K562 (cell line): ENCODE measurements at regions not wholly inside any gene's neighbourhood (a gene's known extent, or its start where the extent isn't known, plus 50 kb on each side); places are given as distances from the start of the nearest gene placed in this dataset.

Experiments
- ATAC-seq: fragments of 200-7000 bp; cut with Tn5 transposase; 3 replicates; pipeline ENCODE4 v1.9.1; 2020; ENCODE audit warnings: moderate library complexity
- BruUV-seq: library from RNA; stranded (reverse); fragments of 400-500 nt; replicated peaks from 2 replicates; lab custom pipeline; 2021; lab: Mats Ljungman, UMichigan
- CTCF ChIA-PET: fragments of 300-600 bp; formaldehyde crosslinking; extraction: SDS; loops from one replicate; lab custom pipeline; 2021; ENCODE audit warnings: low intra/inter-chr PET ratio; lab: Yijun Ruan, JAX
- POLR2A ChIA-PET: fragments of 300-600, 350-650 bp; sonication (Branson Sonifier 250); formaldehyde crosslinking; extraction: SDS; loops from one replicate; lab custom pipeline; 2021; ENCODE audit warnings: antibody characterized with exemption, inconsistent platforms; lab: Yijun Ruan, JAX
- DNase-seq, 4 experiments: peaks; one replicate each; pipeline versions ENCODE4 v3.0.0 to v3.0.0-alpha.2; 2011 to 2018; ENCODE audit warnings: low spot score in 3 of 4, mixed read lengths in 3 of 4; ENCODE audit errors: extremely low read depth in 1 of 4
- FAIRE-seq: peaks from 2 replicates; lab custom pipeline; 2011; peaks lifted over from hg19 to GRCh38; lab: Jason Lieb, UNC
- H2AFZ ChIP-seq: 2 replicates; pipeline ENCODE4 v1.6.0; 2011; ENCODE audit warnings: low read depth, low read length, control low read depth, inconsistent platforms
- H3K27ac ChIP-seq: fragments of 200-600 bp; 3 replicates; pipeline ENCODE4 v1.8.0; 2011; ENCODE audit warnings: low read depth, mild to moderate bottlenecking, control low read depth, inconsistent platforms, low read length, moderate library complexity, mixed read lengths; ENCODE audit errors: extremely low read depth
- H3K27me3 ChIP-seq, 2 experiments: fragments of 300-600 bp in 1 of 2; 2 replicates in 1 of 2; 3 replicates in 1 of 2; pipeline versions ENCODE4 v1.6.0 to v1.8.0; 2011; ENCODE audit warnings: inconsistent platforms in 2 of 2, low read length in 2 of 2, mild to moderate bottlenecking in 1 of 2, mixed read lengths in 1 of 2, moderate library complexity in 1 of 2; ENCODE audit not compliant: control insufficient read depth in 2 of 2, insufficient read depth in 2 of 2
- H3K36me3 ChIP-seq: fragments of 300-600 bp; 3 replicates; pipeline ENCODE4 v1.8.0; 2011; ENCODE audit warnings: mild to moderate bottlenecking, low read length, inconsistent platforms; ENCODE audit not compliant: control insufficient read depth, insufficient read depth
- H3K4me1 ChIP-seq, 2 experiments: fragments of 200-600 bp in 1 of 2; replicated peaks in 1 of 2; 2 replicates in 1 of 2; 3 replicates in 1 of 2; pipeline versions ENCODE4 v1.5.1 to v1.8.0; 2011; ENCODE audit warnings: inconsistent platforms in 2 of 2, low read length in 2 of 2, mild to moderate bottlenecking in 1 of 2, mixed read lengths in 1 of 2, moderate library complexity in 1 of 2; ENCODE audit not compliant: control insufficient read depth in 2 of 2, insufficient read depth in 2 of 2
- H3K4me2 ChIP-seq: 2 replicates; pipeline ENCODE4 v1.6.1; 2011; ENCODE audit warnings: low read length, control low read depth, inconsistent platforms, mixed read lengths; ENCODE audit not compliant: insufficient read depth
- H3K4me3 ChIP-seq: fragments of 200-600 bp; sonication (generic), shearing (Covaris generic); 2 replicates; pipeline ENCODE4 v1.5.1; 2016; ENCODE audit warnings: control low read depth, inconsistent platforms
- H3K79me2 ChIP-seq: fragments of 200-600 bp; 3 replicates; pipeline ENCODE4 v1.8.0; 2011; ENCODE audit warnings: low read length, inconsistent platforms; ENCODE audit not compliant: control insufficient read depth, insufficient read depth
- H3K9ac ChIP-seq, 2 experiments: 2 replicates each; pipeline versions ENCODE4 v1.6.0 to v1.6.1; 2011; ENCODE audit warnings: low read depth in 2 of 2, low read length in 2 of 2, control low read depth in 1 of 2, inconsistent platforms in 1 of 2, mild to moderate bottlenecking in 1 of 2, mixed read lengths in 1 of 2; ENCODE audit not compliant: insufficient read depth in 1 of 2
- H3K9me1 ChIP-seq: one replicate; pipeline ENCODE4 v1.6.0; 2011; ENCODE audit warnings: inconsistent platforms, mild to moderate bottlenecking, low read length, moderate library complexity; ENCODE audit not compliant: control insufficient read depth, insufficient read depth
- H3K9me3 ChIP-seq: replicated peaks from 2 replicates; pipeline ENCODE4 v1.5.1; 2011; ENCODE audit warnings: low read depth, low read length, inconsistent platforms; ENCODE audit not compliant: control insufficient read depth, insufficient read depth
- H4K20me1 ChIP-seq: replicated peaks from 2 replicates; pipeline ENCODE4 v1.6.1; 2011; ENCODE audit warnings: low read length, inconsistent platforms, mixed read lengths; ENCODE audit not compliant: control insufficient read depth, insufficient read depth
- BCL6 ChIP-seq: fragments of 250-450 bp; sonication (Bioruptor Pico); IDR thresholded peaks from 2 replicates; pipeline ENCODE4 v1.4.0; 2020
- HNRNPUL1 ChIP-seq: fragments of 200-400 bp; formaldehyde crosslinking; IDR thresholded peaks from 2 replicates; pipeline ENCODE4 v1.6.1; 2017; ENCODE audit warnings: low read length
- MCM2 ChIP-seq: fragments of 450-650 bp; IDR thresholded peaks from 2 replicates; pipeline ENCODE4 v1.6.1; 2017; ENCODE audit warnings: low read depth, mild to moderate bottlenecking
- OTX1 ChIP-seq: fragments of 450-650 bp; formaldehyde crosslinking; IDR thresholded peaks from 2 replicates; pipeline ENCODE4 v1.4.0; 2022; ENCODE audit warnings: mild to moderate bottlenecking
- PHB2 ChIP-seq: fragments of 450-650 bp; IDR thresholded peaks from 2 replicates; pipeline ENCODE4 v1.6.1; 2017; ENCODE audit warnings: low read depth
- SMAD4 ChIP-seq: fragments of 250-450 bp; sonication (Bioruptor Pico); conservative IDR thresholded peaks from 2 replicates; pipeline ENCODE4 v1.8.0; 2021; ENCODE audit warnings: inconsistent platforms, mild to moderate bottlenecking, moderate library complexity
- STAG1 ChIP-seq: sonication (generic); formaldehyde crosslinking; IDR thresholded peaks from 2 replicates; pipeline ENCODE4 v1.5.0; 2020; ENCODE audit warnings: missing genetic modification reagents, borderline replicate concordance
- ZFP1 ChIP-seq: fragments of 450-650 bp; formaldehyde crosslinking; IDR thresholded peaks from 2 replicates; pipeline ENCODE4 v1.4.0; 2020; ENCODE audit warnings: mild to moderate bottlenecking, mixed read lengths
- ZNF165 ChIP-seq: fragments of 250-450 bp; sonication (Bioruptor Pico); IDR thresholded peaks from 2 replicates; pipeline ENCODE4 v1.4.0; 2020; ENCODE audit warnings: borderline replicate concordance
- ZNF212 ChIP-seq: fragments of 450-650 bp; formaldehyde crosslinking; IDR thresholded peaks from 2 replicates; pipeline ENCODE4 v1.4.0; 2020; ENCODE audit warnings: mild to moderate bottlenecking
- ZNF41 ChIP-seq: fragments of 250-450 bp; sonication (Bioruptor Pico); conservative IDR thresholded peaks from 2 replicates; pipeline ENCODE4 v1.4.0; 2020; ENCODE audit warnings: mild to moderate bottlenecking
- whole genome bisulfite sequencing: fragments of 100-300 bp; shearing (Covaris generic); methylation state at CpG from one replicate; pipeline ENCODE4 v1.1.6; 2016; ENCODE audit warnings: low coverage, mixed read lengths; ENCODE audit not compliant: insufficient coverage; ENCODE audit errors: missing lambda C conversion rate; 5-methylcytosine and 5-hydroxymethylcytosine counted together
- in situ Hi-C: fragments of 300-500 bp; cut with MboI; formaldehyde crosslinking; loops from 4 replicates; pipeline ENCODE4 v1.15.0; 2018; ENCODE audit warnings: inconsistent platforms, mixed read lengths
- intact Hi-C: fragments of 100-400 bp; cut with micrococcal nuclease; formaldehyde crosslinking; loops from 2 replicates; pipeline ENCODE4 v1.14.2; 2022
- TF ChIP-seq, protein P1 (sequence below): fragments of 450-650 bp; formaldehyde crosslinking; IDR thresholded peaks from 2 replicates; pipeline ENCODE4 v1.4.0; 2020; ENCODE audit warnings: mild to moderate bottlenecking, moderate library complexity
- TF ChIP-seq, protein P2 (sequence below): fragments of 250-450 bp; sonication (Bioruptor Pico); IDR thresholded peaks from 2 replicates; pipeline ENCODE4 v1.8.0; 2022; ENCODE audit warnings: inconsistent platforms, mild to moderate bottlenecking, moderate library complexity, borderline replicate concordance
- TF ChIP-seq, protein P3 (sequence below), 3 experiments: IDR thresholded peaks in 2 of 3; conservative IDR thresholded peaks in 1 of 3; 2 replicates each; pipeline ENCODE4 v1.5.1; 2011 to 2012; ENCODE audit warnings: low read length in 3 of 3, mild to moderate bottlenecking in 3 of 3, control low read depth in 2 of 3, improper control_type of control experiment in 1 of 3, inconsistent platforms in 1 of 3, low read depth in 1 of 3, mixed read lengths in 1 of 3, moderate library complexity in 1 of 3; ENCODE audit not compliant: insufficient read depth in 2 of 3
- TF ChIP-seq, protein P4 (sequence below): fragments of 450-650 bp; IDR thresholded peaks from 2 replicates; pipeline ENCODE4 v1.6.1; 2017; ENCODE audit warnings: mild to moderate bottlenecking, moderate library complexity
- TF ChIP-seq, protein P5 (sequence below): fragments of 450-650 bp; formaldehyde crosslinking; IDR thresholded peaks from 2 replicates; pipeline ENCODE4 v1.4.0; 2020; ENCODE audit warnings: mild to moderate bottlenecking

DNA sequence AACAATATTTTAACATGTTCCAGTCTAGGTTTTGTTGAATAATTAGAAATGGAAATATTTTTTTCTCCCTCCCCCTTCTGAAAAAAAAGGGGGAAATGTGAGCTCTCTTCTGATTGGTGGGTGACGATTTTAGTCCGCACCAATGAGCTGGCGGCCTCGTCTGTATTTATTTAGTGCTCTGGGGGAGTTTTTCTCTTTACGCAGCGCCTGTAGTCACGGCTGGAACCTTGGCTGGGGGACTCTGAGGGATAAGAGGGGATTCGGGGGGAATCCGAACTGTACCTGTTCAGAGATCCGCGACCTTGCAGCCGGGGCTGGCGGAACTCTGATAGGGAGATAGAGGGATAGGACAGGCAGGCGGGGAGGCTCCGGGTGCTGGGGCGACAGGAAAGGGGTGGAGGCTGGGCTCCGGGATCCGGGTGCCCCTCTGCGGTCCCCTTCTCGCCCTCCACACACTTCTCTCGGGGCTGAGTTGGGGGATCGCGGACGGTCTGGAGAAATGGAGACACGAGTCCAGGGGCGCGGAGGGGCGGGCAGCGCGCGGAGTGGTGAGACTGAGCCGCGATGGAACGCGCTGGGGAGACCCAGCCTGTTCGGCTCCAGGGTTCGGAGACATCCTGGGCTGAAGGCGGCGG, 99.7 kb upstream of the HSD17B12 start:
- ChIA-PET CTCF (interaction anchor here (0.7 kb wide), 1 partner anchor 156 kb away, joined by 4 read pairs; no protein-coding TSS in a partner anchor), POLR2A (no interaction called here)
- FAIRE-seq (no peak), ATAC-seq (0 out of 3 replicates have a peak, but pooled peaks have one; percentile 15), DNase-seq (peak; percentile 15 to 67 (median 59))
- intact Hi-C loops (no loop called here), in situ Hi-C loops (loop anchor here (10.0 kb wide), 1 partner anchor 224 kb away; no protein-coding TSS in a partner anchor)
- Histone ChIP-seq H3K9me1 (no peaks in the 10 kb centered on the region), H3K9ac (no peak overlapping the region), H2AFZ (0 out of 2 replicates have a peak overlapping the region, but pooled peaks have one; percentile 24), H3K27me3 (peaks cover 18 to 77% of the 10 kb centered on the region in 2 experiments), H3K4me1 (peaks cover 0 to 20% of the 10 kb centered on the region in 2 experiments; a peak in 3 of 5 replicates), H3K27ac (no peak overlapping the region), H3K79me2 (no peaks in the 10 kb centered on the region), H4K20me1 (0 out of 2 replicates have a peak, but pooled peaks cover 3% of the 10 kb centered on the region), H3K4me2 (no peak overlapping the region), H3K4me3 (peak overlapping the region; percentile 16; the same call in 1 of the 2 replicates), H3K36me3 (no peaks in the 10 kb centered on the region), H3K9me3 (no peaks in the 10 kb centered on the region)
- WGBS: 39% methylated on average over 28 of the region's 39 CpGs
- no TSS peak for BruUV-seq
- TF ChIP-seq ZNF41 (CRISPR knock-in tag) (no peak), HNRNPUL1 (no peak), ZNF165 (CRISPR knock-in tag) (no peak), ZFP1 (no peak), BCL6 (no peak), ZNF212 (no peak), STAG1 (CRISPR knock-in tag) (no peak), SMAD4 (CRISPR knock-in tag) (no peak), MCM2 (no peak), PHB2 (no peak), OTX1 (CRISPR knock-in tag) (no peak)
- TF ChIP-seq, protein P1, sequence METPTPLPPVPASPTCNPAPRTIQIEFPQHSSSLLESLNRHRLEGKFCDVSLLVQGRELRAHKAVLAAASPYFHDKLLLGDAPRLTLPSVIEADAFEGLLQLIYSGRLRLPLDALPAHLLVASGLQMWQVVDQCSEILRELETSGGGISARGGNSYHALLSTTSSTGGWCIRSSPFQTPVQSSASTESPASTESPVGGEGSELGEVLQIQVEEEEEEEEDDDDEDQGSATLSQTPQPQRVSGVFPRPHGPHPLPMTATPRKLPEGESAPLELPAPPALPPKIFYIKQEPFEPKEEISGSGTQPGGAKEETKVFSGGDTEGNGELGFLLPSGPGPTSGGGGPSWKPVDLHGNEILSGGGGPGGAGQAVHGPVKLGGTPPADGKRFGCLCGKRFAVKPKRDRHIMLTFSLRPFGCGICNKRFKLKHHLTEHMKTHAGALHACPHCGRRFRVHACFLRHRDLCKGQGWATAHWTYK (CRISPR knock-in tag): no peak
- TF ChIP-seq, protein P2, sequence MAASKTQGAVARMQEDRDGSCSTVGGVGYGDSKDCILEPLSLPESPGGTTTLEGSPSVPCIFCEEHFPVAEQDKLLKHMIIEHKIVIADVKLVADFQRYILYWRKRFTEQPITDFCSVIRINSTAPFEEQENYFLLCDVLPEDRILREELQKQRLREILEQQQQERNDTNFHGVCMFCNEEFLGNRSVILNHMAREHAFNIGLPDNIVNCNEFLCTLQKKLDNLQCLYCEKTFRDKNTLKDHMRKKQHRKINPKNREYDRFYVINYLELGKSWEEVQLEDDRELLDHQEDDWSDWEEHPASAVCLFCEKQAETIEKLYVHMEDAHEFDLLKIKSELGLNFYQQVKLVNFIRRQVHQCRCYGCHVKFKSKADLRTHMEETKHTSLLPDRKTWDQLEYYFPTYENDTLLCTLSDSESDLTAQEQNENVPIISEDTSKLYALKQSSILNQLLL: no peak
- TF ChIP-seq, protein P3, sequence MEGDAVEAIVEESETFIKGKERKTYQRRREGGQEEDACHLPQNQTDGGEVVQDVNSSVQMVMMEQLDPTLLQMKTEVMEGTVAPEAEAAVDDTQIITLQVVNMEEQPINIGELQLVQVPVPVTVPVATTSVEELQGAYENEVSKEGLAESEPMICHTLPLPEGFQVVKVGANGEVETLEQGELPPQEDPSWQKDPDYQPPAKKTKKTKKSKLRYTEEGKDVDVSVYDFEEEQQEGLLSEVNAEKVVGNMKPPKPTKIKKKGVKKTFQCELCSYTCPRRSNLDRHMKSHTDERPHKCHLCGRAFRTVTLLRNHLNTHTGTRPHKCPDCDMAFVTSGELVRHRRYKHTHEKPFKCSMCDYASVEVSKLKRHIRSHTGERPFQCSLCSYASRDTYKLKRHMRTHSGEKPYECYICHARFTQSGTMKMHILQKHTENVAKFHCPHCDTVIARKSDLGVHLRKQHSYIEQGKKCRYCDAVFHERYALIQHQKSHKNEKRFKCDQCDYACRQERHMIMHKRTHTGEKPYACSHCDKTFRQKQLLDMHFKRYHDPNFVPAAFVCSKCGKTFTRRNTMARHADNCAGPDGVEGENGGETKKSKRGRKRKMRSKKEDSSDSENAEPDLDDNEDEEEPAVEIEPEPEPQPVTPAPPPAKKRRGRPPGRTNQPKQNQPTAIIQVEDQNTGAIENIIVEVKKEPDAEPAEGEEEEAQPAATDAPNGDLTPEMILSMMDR (IDR thresholded peaks at IDR 0.05 in 2 of 3, conservative IDR thresholded peaks at IDR 0.05 in 1 of 3; ENCODE audit: insufficient read depth in 2 of 3, low read depth in 1 of 3, low read length in 3 of 3): no peak
- TF ChIP-seq, protein P4, sequence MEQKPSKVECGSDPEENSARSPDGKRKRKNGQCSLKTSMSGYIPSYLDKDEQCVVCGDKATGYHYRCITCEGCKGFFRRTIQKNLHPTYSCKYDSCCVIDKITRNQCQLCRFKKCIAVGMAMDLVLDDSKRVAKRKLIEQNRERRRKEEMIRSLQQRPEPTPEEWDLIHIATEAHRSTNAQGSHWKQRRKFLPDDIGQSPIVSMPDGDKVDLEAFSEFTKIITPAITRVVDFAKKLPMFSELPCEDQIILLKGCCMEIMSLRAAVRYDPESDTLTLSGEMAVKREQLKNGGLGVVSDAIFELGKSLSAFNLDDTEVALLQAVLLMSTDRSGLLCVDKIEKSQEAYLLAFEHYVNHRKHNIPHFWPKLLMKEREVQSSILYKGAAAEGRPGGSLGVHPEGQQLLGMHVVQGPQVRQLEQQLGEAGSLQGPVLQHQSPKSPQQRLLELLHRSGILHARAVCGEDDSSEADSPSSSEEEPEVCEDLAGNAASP: no peak
- TF ChIP-seq, protein P5, sequence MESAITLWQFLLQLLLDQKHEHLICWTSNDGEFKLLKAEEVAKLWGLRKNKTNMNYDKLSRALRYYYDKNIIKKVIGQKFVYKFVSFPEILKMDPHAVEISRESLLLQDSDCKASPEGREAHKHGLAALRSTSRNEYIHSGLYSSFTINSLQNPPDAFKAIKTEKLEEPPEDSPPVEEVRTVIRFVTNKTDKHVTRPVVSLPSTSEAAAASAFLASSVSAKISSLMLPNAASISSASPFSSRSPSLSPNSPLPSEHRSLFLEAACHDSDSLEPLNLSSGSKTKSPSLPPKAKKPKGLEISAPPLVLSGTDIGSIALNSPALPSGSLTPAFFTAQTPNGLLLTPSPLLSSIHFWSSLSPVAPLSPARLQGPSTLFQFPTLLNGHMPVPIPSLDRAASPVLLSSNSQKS (CRISPR knock-in tag): no peak
